ENCODE measurements at regions not wholly inside any gene's neighbourhood (a gene's known extent, or its start where the extent isn't known, plus 50 kb on each side); places are given as distances from the start of the nearest gene placed in this dataset.

- no peak for TF ChIP-seq CTCF (IDR thresholded peaks at IDR 0.05)
- Histone ChIP-seq H3K36me3 (no peaks in the 10 kb centered on the region), H3K4me3 (no peak overlapping the region), H3K27ac (no peak overlapping the region), H3K4me1 (no peaks in the 10 kb centered on the region), H3K9me3 (no peaks in the 10 kb centered on the region), H3K27me3 (no peaks in the 10 kb centered on the region)
- DNase-seq (no peak), ATAC-seq (no peak)
- intact Hi-C loops (cut with DNase I): no loop called here
Measured at GRCh38 chr5:88113429-88113828, 155.2 kb downstream of the TMEM161B start.

GRCh38 chr5:88109818-88110217, 158.8 kb downstream of the TMEM161B start:
- no peak for ATAC-seq
- H3K27ac ChIP-seq: no peak overlapping the region
- no peak overlapping the region for H3K4me3 ChIP-seq
- H3K9me3 ChIP-seq: no peaks in the 10 kb centered on the region
- no peak for DNase-seq
- no peaks in the 10 kb centered on the region for H3K27me3 ChIP-seq
- H3K4me1 ChIP-seq: no peaks in the 10 kb centered on the region
- no peaks in the 10 kb centered on the region for H3K36me3 ChIP-seq
- no peak for TF ChIP-seq CTCF (IDR thresholded peaks at IDR 0.05)
- intact Hi-C loops (cut with DNase I): no loop called here

GRCh38 chr5:88108490-88109279, 160.0 kb downstream of the TMEM161B start:
- no peak for ATAC-seq
- H3K27me3 ChIP-seq: no peaks in the 10 kb centered on the region
- no peaks in the 10 kb centered on the region for H3K4me1 ChIP-seq
- H3K9me3 ChIP-seq: no peaks in the 10 kb centered on the region
- no peak overlapping the region for H3K4me3 ChIP-seq
- no peak for DNase-seq
- intact Hi-C loops (cut with DNase I): no loop called here
- TF ChIP-seq CTCF (IDR thresholded peaks at IDR 0.05): no peak
- no peaks in the 10 kb centered on the region for H3K36me3 ChIP-seq
- no peak overlapping the region for H3K27ac ChIP-seq

- Histone ChIP-seq H3K4me3 (no peak overlapping the region), H3K9me3 (no peaks in the 10 kb centered on the region), H3K4me1 (no peaks in the 10 kb centered on the region), H3K27ac (no peak overlapping the region), H3K36me3 (no peaks in the 10 kb centered on the region), H3K27me3 (no peaks in the 10 kb centered on the region)
- DNase-seq (no peak), ATAC-seq (no peak)
- intact Hi-C loops (cut with DNase I): no loop called here
- no peak for TF ChIP-seq CTCF (IDR thresholded peaks at IDR 0.05)
Measured at GRCh38 chr5:88094906-88095496, 173.6 kb downstream of the TMEM161B start.

GRCh38 chr5:88094403-88094802, 174.2 kb downstream of the TMEM161B start:
- intact Hi-C loops (cut with DNase I): no loop called here
- Histone ChIP-seq H3K36me3 (no peaks in the 10 kb centered on the region), H3K4me1 (no peaks in the 10 kb centered on the region), H3K4me3 (no peak overlapping the region), H3K9me3 (no peaks in the 10 kb centered on the region), H3K27ac (no peak overlapping the region), H3K27me3 (no peaks in the 10 kb centered on the region)
- DNase-seq (no peak), ATAC-seq (no peak)
- TF ChIP-seq CTCF (IDR thresholded peaks at IDR 0.05): no peak

All from left lung (tissue), 4 donors.